GM21529 (cell line): ENCODE measurements at regions not wholly inside any gene's neighbourhood (a gene's known extent, or its start where the extent isn't known, plus 50 kb on each side); places are given as distances from the start of the nearest gene placed in this dataset.

Experiments
- ATAC-seq: cut with Tn5 transposase; IDR thresholded peaks from one replicate; pipeline ENCODE4 v1.9.1; 2021; ENCODE audit not compliant: unreplicated experiment

GRCh38 chr11:71311928-71312510 lies 59.6 kb upstream of the SHANK2 start:
- no peak for ATAC-seq

- ATAC-seq: no peak
These were observed 59.0 kb upstream of the SHANK2 start for GRCh38 chr11:71311176-71311925.

- ATAC-seq: no peak
These were observed 57.8 kb upstream of the SHANK2 start for GRCh38 chr11:71310184-71310583.

- no peak for ATAC-seq
These were observed 57.2 kb upstream of the SHANK2 start for GRCh38 chr11:71309611-71310010.

GRCh38 chr11:71309181-71309580 lies 56.8 kb upstream of the SHANK2 start:
- ATAC-seq: no peak

- no peak for ATAC-seq
These were observed 55.7 kb upstream of the SHANK2 start for GRCh38 chr11:71307811-71308645.

- no peak for ATAC-seq
These were observed 53.2 kb upstream of the SHANK2 start for GRCh38 chr11:71305451-71306125.

GRCh38 chr11:71305041-71305440 lies 52.7 kb upstream of the SHANK2 start:
- ATAC-seq: no peak

GRCh38 chr11:71304491-71304890 lies 52.1 kb upstream of the SHANK2 start:
- no peak for ATAC-seq

GRCh38 chr11:71304045-71304444 lies 51.7 kb upstream of the SHANK2 start:
- no peak for ATAC-seq

- ATAC-seq: no peak
These were observed 50.5 kb upstream of the SHANK2 start for GRCh38 chr11:71302911-71303310.

GRCh38 chr11:71302534-71302909 lies 50.1 kb upstream of the SHANK2 start:
- no peak for ATAC-seq
